GM18951 (cell line): ENCODE measurements at regions not wholly inside any gene's neighbourhood (a gene's known extent, or its start where the extent isn't known, plus 50 kb on each side); places are given as distances from the start of the nearest gene placed in this dataset.

ENCODE experiments used
- POLR2A ChIP-seq: IDR thresholded peaks from 4 replicates; pipeline ENCODE4 v1.6.1; 2011; ENCODE audit warnings: mild to moderate bottlenecking; ENCODE audit not compliant: insufficient read length, insufficient read depth; ENCODE audit errors: extremely low read depth
- in situ Hi-C: fragments of 300-500 bp; cut with MboI; formaldehyde crosslinking; loops from one replicate; pipeline ENCODE4 v1.12.0; 2022; ENCODE audit warnings: low sequenced_read_pairs, mixed read lengths, inconsistent platforms; ENCODE audit not compliant: unreplicated experiment

GRCh38 chr2:64214281-64215115 lies 70.3 kb upstream of the PELI1 start:
- no peak for TF ChIP-seq POLR2A
- in situ Hi-C loops = no loop called here

- in situ Hi-C loops = no loop called here
- TF ChIP-seq POLR2A = no peak
Observed at GRCh38 chr2:64217198-64217869, 73.1 kb upstream of the PELI1 start.

GRCh38 chr2:64218137-64218802 lies 74.0 kb upstream of the PELI1 start:
- no peak for TF ChIP-seq POLR2A
- in situ Hi-C loops = no loop called here

- in situ Hi-C loops = no loop called here
- TF ChIP-seq POLR2A = no peak
Observed at GRCh38 chr2:64219149-64219548, 74.9 kb upstream of the PELI1 start.

- in situ Hi-C loops = no loop called here
Observed at GRCh38 chr2:64220265-64220664, 76.0 kb upstream of the PELI1 start.

GRCh38 chr2:64220894-64221617 lies 76.8 kb upstream of the PELI1 start:
- in situ Hi-C loops = no loop called here
- TF ChIP-seq POLR2A = no peak

More at GRCh38 chr2:64220265-64220664, 76.0 kb upstream of the PELI1 start:
- TF ChIP-seq POLR2A = no peak

- in situ Hi-C loops = no loop called here
- no peak for TF ChIP-seq POLR2A
Observed at GRCh38 chr2:64221935-64222334, 77.7 kb upstream of the PELI1 start.

GRCh38 chr2:64222351-64222750 lies 78.1 kb upstream of the PELI1 start:
- in situ Hi-C loops = no loop called here

GRCh38 chr2:64223055-64223454 lies 78.8 kb upstream of the PELI1 start:
- no peak for TF ChIP-seq POLR2A
- in situ Hi-C loops = no loop called here

More at GRCh38 chr2:64222351-64222750, 78.1 kb upstream of the PELI1 start:
- no peak for TF ChIP-seq POLR2A

- in situ Hi-C loops = no loop called here
Observed at GRCh38 chr2:64225491-64225890, 81.3 kb upstream of the PELI1 start.

GRCh38 chr2:64226611-64227010 lies 82.4 kb upstream of the PELI1 start:
- in situ Hi-C loops = no loop called here
- no peak for TF ChIP-seq POLR2A

More at GRCh38 chr2:64225491-64225890, 81.3 kb upstream of the PELI1 start:
- TF ChIP-seq POLR2A = no peak

- in situ Hi-C loops = no loop called here
- no peak for TF ChIP-seq POLR2A
Observed at GRCh38 chr2:64227603-64228125, 83.4 kb upstream of the PELI1 start.
